Activated CD8-positive, alpha-beta memory T cell treated with anti-CD3 and anti-CD28 coated beads, Interleukin-2, amount 50 U/mL, for 48 hours (primary cell): ENCODE measurements at regions not wholly inside any gene's neighbourhood (a gene's known extent, or its start where the extent isn't known, plus 50 kb on each side); places are given as distances from the start of the nearest gene placed in this dataset.

Experiments used
- DNase-seq: peaks from one replicate; pipeline ENCODE4 v3.0.0-alpha.2; 2020

DNA sequence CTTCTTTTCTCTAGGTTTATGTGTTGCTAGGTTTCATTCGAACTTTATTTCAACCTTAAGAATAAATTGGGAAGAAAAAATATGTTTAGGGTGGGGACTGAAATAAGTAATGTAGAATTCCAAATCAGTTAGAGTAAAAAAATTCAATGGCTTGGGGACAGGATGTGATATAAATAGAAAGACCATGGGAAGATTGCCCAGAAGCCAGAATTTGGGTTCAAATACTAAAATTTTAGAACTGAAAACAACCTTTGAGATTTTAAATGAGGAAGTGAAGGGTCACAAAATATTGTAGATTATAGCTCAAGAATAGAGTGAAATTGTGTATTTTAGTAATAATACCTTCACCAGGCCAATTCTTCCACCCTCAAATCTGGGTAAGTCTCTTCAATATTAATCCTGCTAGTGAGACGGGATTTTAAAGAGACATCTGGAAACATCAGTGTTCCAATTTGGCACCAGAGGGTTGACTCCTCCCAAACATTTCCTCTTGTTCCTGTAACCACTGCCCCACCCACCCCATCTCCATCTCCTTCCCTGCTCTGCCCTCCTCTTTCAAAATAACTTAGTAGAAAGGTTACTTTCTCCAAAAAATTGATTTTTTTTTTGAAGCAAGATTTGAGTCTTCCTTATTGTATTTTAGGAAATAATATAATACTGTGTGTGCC is 51.3 kb upstream of the FAM3C start:
- DNase-seq = no peak

DNA sequence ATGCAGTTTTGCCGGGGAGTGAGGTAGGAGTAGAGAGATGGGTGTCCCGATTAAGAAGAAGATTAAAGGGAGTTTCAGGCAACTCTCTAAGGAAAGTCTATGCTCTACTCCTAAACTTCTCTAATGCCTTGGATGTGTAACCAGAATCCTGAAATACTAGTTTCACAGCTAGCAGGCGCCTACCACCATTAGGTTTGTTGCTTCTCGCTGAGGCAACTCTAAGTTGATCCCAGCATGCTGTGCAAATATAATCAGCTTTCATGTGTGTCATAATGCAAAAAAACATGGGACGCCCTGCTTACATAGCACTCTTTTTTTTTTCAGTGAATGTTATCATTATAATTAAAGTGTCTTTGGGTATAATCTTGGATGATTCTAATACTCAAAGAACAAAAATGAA is 50.4 kb upstream of the FAM3C start:
- no peak for DNase-seq
